HepG2 (cell line): ENCODE measurements at regions not wholly inside any gene's neighbourhood (a gene's known extent, or its start where the extent isn't known, plus 50 kb on each side); places are given as distances from the start of the nearest gene placed in this dataset.

Source experiments
- ATAC-seq: fragments of 200-7000 bp; cut with Tn5 transposase; 3 replicates; pipeline ENCODE4 v1.9.1; 2020; ENCODE audit warnings: mild to moderate bottlenecking, moderate library complexity
- BruUV-seq: library from RNA; stranded (reverse); fragments of 400-500 nt; replicated peaks from 2 replicates; lab custom pipeline; 2021; lab: Mats Ljungman, UMichigan
- CTCF ChIA-PET: fragments of 300-600 bp; formaldehyde crosslinking; extraction: SDS; loops from one replicate; lab custom pipeline; 2021; ENCODE audit warnings: low total read pairs, inconsistent platforms, low intra/inter-chr PET ratio; lab: Yijun Ruan, JAX
- POLR2A ChIA-PET: fragments of 350-600 bp; sonication (Branson Sonifier 250); formaldehyde crosslinking; loops from one replicate; lab custom pipeline; 2020; ENCODE audit warnings: antibody characterized with exemption, inconsistent platforms; lab: Yijun Ruan, JAX
- DNase-seq: peaks from one replicate; pipeline ENCODE4 v3.0.0-alpha.2; 2015; ENCODE audit warnings: low spot score
- FAIRE-seq: peaks from 3 replicates; lab custom pipeline; 2011; peaks lifted over from hg19 to GRCh38; lab: Jason Lieb, UNC
- H2AFZ ChIP-seq: one replicate; pipeline ENCODE4 v1.6.1; 2011; ENCODE audit warnings: low read length, inconsistent platforms
- H3K27ac ChIP-seq: fragments of 300-600 bp; 3 replicates; pipeline ENCODE4 v1.8.0; 2011; ENCODE audit warnings: mixed run types, mild to moderate bottlenecking, mixed read lengths, low read length, inconsistent platforms; ENCODE audit not compliant: insufficient read depth; ENCODE audit errors: extremely low read length
- H3K27me3 ChIP-seq, 2 experiments: fragments of 200-600 bp in 1 of 2; 2 replicates in 1 of 2; 3 replicates in 1 of 2; pipeline versions ENCODE4 v1.6.0 to v1.8.0; 2011; ENCODE audit warnings: low read length in 2 of 2, mild to moderate bottlenecking in 2 of 2, moderate library complexity in 2 of 2, inconsistent platforms in 1 of 2; ENCODE audit not compliant: insufficient read depth in 2 of 2, control insufficient read depth in 1 of 2
- H3K36me3 ChIP-seq, 2 experiments: fragments of 200-600 bp in 1 of 2; replicated peaks in 1 of 2; 2 replicates in 1 of 2; 3 replicates in 1 of 2; pipeline versions ENCODE4 v1.5.1 to v1.8.0; 2011; ENCODE audit warnings: low read length in 2 of 2, inconsistent platforms in 1 of 2; ENCODE audit not compliant: insufficient read depth in 2 of 2, control insufficient read depth in 1 of 2
- H3K4me1 ChIP-seq: 2 replicates; pipeline ENCODE4 v1.5.1; 2012; ENCODE audit warnings: low read length, inconsistent platforms; ENCODE audit not compliant: insufficient read depth
- H3K4me2 ChIP-seq: 2 replicates; pipeline ENCODE4 v1.6.0; 2011; ENCODE audit warnings: low read depth, low read length, inconsistent platforms
- H3K4me3 ChIP-seq, 3 experiments: fragments of 200-600 bp in 1 of 3; sonication (generic), shearing (Covaris generic) in 1 of 3; replicated peaks in 1 of 3; 2 replicates each; pipeline ENCODE4 v1.5.1; 2011 to 2016; ENCODE audit warnings: low read length in 3 of 3, inconsistent platforms in 2 of 3, low read depth in 2 of 3, mild to moderate bottlenecking in 2 of 3, control low read depth in 1 of 3, mixed read lengths in 1 of 3; ENCODE audit not compliant: insufficient read depth in 1 of 3
- H3K79me2 ChIP-seq: one replicate; pipeline ENCODE4 v1.6.1; 2011; ENCODE audit warnings: low read length, inconsistent platforms; ENCODE audit not compliant: insufficient read depth
- H3K9ac ChIP-seq: 2 replicates; pipeline ENCODE4 v1.6.0; 2011; ENCODE audit warnings: mild to moderate bottlenecking, low read depth, low read length, inconsistent platforms; ENCODE audit not compliant: insufficient read depth
- H3K9me3 ChIP-seq: 2 replicates; pipeline ENCODE4 v1.5.1; 2012; ENCODE audit warnings: mild to moderate bottlenecking, low read length
- H4K20me1 ChIP-seq: 2 replicates; pipeline ENCODE4 v1.6.0; 2011; ENCODE audit warnings: inconsistent platforms, mild to moderate bottlenecking, low read length, moderate library complexity; ENCODE audit not compliant: insufficient read depth
- BCL3 ChIP-seq: sonication (generic); formaldehyde crosslinking; IDR thresholded peaks from 2 replicates; pipeline ENCODE4 v1.5.1; 2020; ENCODE audit warnings: mild to moderate bottlenecking, missing genetic modification reagents, moderate library complexity
- CBX2 ChIP-seq, 2 experiments: fragments of 200-600 bp in 1 of 2; sonication (generic); formaldehyde crosslinking in 1 of 2; IDR thresholded peaks; 2 replicates each; pipeline versions ENCODE4 v1.7.0 to v1.8.1; 2018 to 2022; ENCODE audit warnings: low read depth in 2 of 2, low read length in 1 of 2, mild to moderate bottlenecking in 1 of 2, missing genetic modification reagents in 1 of 2
- IKZF4 ChIP-seq: sonication (generic); formaldehyde crosslinking; IDR thresholded peaks from 2 replicates; pipeline ENCODE4 v1.5.1; 2020; ENCODE audit warnings: borderline replicate concordance, mild to moderate bottlenecking, low read depth, missing genetic modification reagents; ENCODE audit errors: not compliant biosample characterization
- SIX1 ChIP-seq: sonication (generic); formaldehyde crosslinking; IDR thresholded peaks from 2 replicates; pipeline ENCODE4 v1.4.0; 2020; ENCODE audit warnings: missing genetic modification reagents, borderline replicate concordance
- ZNF251 ChIP-seq: sonication (generic); formaldehyde crosslinking; IDR thresholded peaks from 2 replicates; pipeline ENCODE4 v1.9.0; 2021; ENCODE audit warnings: mild to moderate bottlenecking, missing genetic modification reagents
- ZNF704 ChIP-seq: sonication (generic); formaldehyde crosslinking; IDR thresholded peaks from 2 replicates; pipeline ENCODE4 v1.8.1; 2023; ENCODE audit warnings: mild to moderate bottlenecking, inconsistent platforms, moderate library complexity, missing genetic modification reagents, borderline replicate concordance
- ZNF737 ChIP-seq: sonication (generic); formaldehyde crosslinking; IDR thresholded peaks from 2 replicates; pipeline ENCODE4 v1.5.0; 2020; ENCODE audit warnings: missing genetic modification reagents, mild to moderate bottlenecking, borderline replicate concordance
- ZNF841 ChIP-seq: sonication (generic); formaldehyde crosslinking; IDR thresholded peaks from 2 replicates; pipeline ENCODE4 v1.8.1; 2023; ENCODE audit warnings: missing genetic modification reagents, borderline replicate concordance
- ZZZ3 ChIP-seq: sonication (generic); formaldehyde crosslinking; IDR thresholded peaks from 2 replicates; pipeline ENCODE4 v1.4.0; 2020; ENCODE audit warnings: missing genetic modification reagents, mild to moderate bottlenecking, borderline replicate concordance
- WGBS: methylation state at CpG from one replicate; pipeline ENCODE4 v1.1.6; 2017; ENCODE audit warnings: low lambda C conversion rate; 5-methylcytosine and 5-hydroxymethylcytosine counted together
- in situ Hi-C: cut with HindIII; loops from 2 replicates; pipeline ENCODE4 v1.10.0; 2017; ENCODE audit warnings: low pct_unique_long_range_greater_than_20kb; ENCODE audit not compliant: extremely low pct_ligation_motif_present
- intact Hi-C: fragments of 100-400 bp; cut with micrococcal nuclease; formaldehyde crosslinking; loops from one replicate; pipeline ENCODE4 v1.10.0; 2022; ENCODE audit not compliant: unreplicated experiment

- POLR2A ChIA-PET, result no interaction called here
Measured at GRCh38 chr17:6355196-6355595, 79.7 kb downstream of the AIPL1 start.

More at GRCh38 chr17:6355196-6355595, 79.7 kb downstream of the AIPL1 start:
- Histone ChIP-seq H3K4me2 (no peak overlapping the region), H3K9ac (no peak overlapping the region), H3K27me3 (no peaks in the 10 kb centered on the region), H3K4me3 (no peak overlapping the region), H3K36me3 (no peaks in the 10 kb centered on the region), H3K4me1 (no peaks in the 10 kb centered on the region), H3K27ac (no peak overlapping the region), H4K20me1 (no peaks in the 10 kb centered on the region), H3K79me2 (no peaks in the 10 kb centered on the region), H2AFZ (no peak overlapping the region), H3K9me3 (no peaks in the 10 kb centered on the region)
- no TSS peak for BruUV-seq
- CTCF ChIA-PET, result no interaction called here
- 59% methylated on average over 3 of the region's 3 CpGs for WGBS
- DNase-seq (no peak), ATAC-seq (no peak), FAIRE-seq (no peak)
- in situ Hi-C loops, result no loop called here
- TF ChIP-seq ZNF251 (CRISPR knock-in tag) (no peak), SIX1 (CRISPR knock-in tag) (no peak), BCL3 (CRISPR knock-in tag) (no peak), ZZZ3 (CRISPR knock-in tag) (no peak), ZNF737 (CRISPR knock-in tag) (no peak), ZNF841 (no peak), ZNF704 (no peak), CBX2 (IDR thresholded peaks at IDR 0.05; ENCODE audit: low read depth, low read length) (no peak), CBX2 (CRISPR knock-in tag; IDR thresholded peaks at IDR 0.05; ENCODE audit: low read depth) (no peak), IKZF4 (CRISPR knock-in tag) (no peak)
- intact Hi-C loops, result no loop called here
